GM21526 (cell line): ENCODE measurements at regions not wholly inside any gene's neighbourhood (a gene's known extent, or its start where the extent isn't known, plus 50 kb on each side); places are given as distances from the start of the nearest gene placed in this dataset.

Experiments used
- ATAC-seq: cut with Tn5 transposase; IDR thresholded peaks from one replicate; pipeline ENCODE4 v1.9.1; 2021; ENCODE audit warnings: moderate library complexity; ENCODE audit not compliant: unreplicated experiment, low FRiP score

DNA sequence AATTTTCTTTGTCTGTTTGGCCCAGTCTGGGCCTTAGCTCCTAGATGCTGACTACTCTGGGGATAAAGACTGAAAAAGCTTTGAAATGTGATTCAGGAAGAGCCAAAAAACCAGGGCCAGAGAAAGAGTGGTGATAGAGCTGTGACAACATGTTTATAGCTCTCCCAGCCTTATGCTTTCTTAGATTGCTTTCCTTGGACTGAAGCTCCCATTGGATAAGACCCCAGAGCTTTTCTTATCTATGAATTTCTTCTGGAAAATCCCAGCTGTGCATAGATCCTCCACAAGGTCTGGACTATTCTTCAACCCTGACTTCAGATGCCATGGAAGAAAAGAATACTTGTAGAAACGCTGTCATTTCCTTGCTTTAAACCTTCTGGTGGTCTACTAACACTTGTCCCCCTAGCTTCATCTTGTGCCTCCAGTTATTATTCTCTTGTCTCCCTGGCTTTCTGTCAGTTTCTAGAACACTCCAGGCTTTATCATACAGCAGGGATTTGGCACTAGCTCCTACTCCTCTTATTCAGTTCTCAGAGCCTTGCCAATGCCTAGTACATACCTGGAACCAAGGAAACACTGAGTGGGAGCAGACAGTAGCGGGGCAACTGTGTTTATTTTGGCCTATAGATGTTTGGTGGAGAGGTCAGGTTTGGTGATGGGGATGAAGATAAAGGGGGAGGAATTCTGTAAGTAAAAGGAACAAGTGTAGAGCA, 57.1 kb upstream of the TEX13D start:
- ATAC-seq: no peak

- ATAC-seq: no peak
These were observed 52.1 kb upstream of the TEX13D start for GRCh38 chrX:124280294-124280902.

DNA sequence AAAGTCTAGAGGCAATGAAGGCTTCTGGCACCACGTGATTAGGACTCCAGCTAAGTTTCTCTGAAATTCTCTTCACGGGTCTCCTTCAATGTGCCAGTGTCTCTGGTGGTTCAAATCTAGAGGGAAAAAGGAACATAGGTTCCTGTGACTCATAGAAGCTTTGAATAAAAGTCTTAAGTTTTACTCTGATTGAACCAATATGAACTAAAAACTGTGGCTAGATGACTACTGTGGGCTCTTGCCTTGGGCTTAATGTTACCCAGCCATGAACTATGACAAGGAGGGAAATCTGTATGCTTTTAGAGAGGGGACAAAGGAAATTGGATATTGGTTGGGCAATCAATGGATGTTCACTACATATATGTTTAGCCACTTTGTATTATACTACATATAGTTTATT, 49.9 kb upstream of the TEX13D start:
- ATAC-seq: no peak
